ACC112 (cell line): ENCODE measurements at regions not wholly inside any gene's neighbourhood (a gene's known extent, or its start where the extent isn't known, plus 50 kb on each side); places are given as distances from the start of the nearest gene placed in this dataset.
"Not testable (repeated sequence)": the region's sequence is repeated elsewhere in the genome, so short reads cannot be mapped to it uniquely, and the experiment has no call there.

ENCODE experiments used
- H2AFZ ChIP-seq: fragments of 200-600 bp; sonication (generic); one replicate; pipeline ENCODE4 v1.6.0; 2017; ENCODE audit warnings: antibody characterized with exemption, low read length; ENCODE audit not compliant: unreplicated experiment
- H3K27ac ChIP-seq: fragments of 200-600 bp; sonication (generic); 2 replicates; pipeline ENCODE4 v1.5.1; 2014; ENCODE audit warnings: low read depth, mild to moderate bottlenecking, antibody characterized with exemption, low read length, moderate library complexity
- H3K27me3 ChIP-seq: fragments of 200-600 bp; sonication (generic); 2 replicates; pipeline ENCODE4 v1.6.1; 2014; ENCODE audit warnings: mild to moderate bottlenecking, antibody characterized with exemption, low read length, moderate library complexity, mixed read lengths; ENCODE audit not compliant: insufficient read depth
- H3K36me3 ChIP-seq: fragments of 200-600 bp; sonication (generic); 2 replicates; pipeline ENCODE4 v1.6.1; 2016; ENCODE audit warnings: mild to moderate bottlenecking, antibody characterized with exemption, low read length, moderate library complexity, mixed read lengths; ENCODE audit not compliant: insufficient read depth
- H3K4me1 ChIP-seq: fragments of 200-600 bp; sonication (generic); one replicate; pipeline ENCODE4 v1.6.1; 2016; ENCODE audit warnings: low read length, mixed read lengths; ENCODE audit not compliant: insufficient read depth, unreplicated experiment, control insufficient read depth
- H3K4me3 ChIP-seq: fragments of 200-600 bp; sonication (generic); 2 replicates; pipeline ENCODE4 v1.5.1; 2014; ENCODE audit warnings: mild to moderate bottlenecking, low read depth, low read length
- H3K79me2 ChIP-seq: fragments of 200-600 bp; sonication (generic); one replicate; pipeline ENCODE4 v1.6.0; 2016; ENCODE audit warnings: low read length; ENCODE audit not compliant: control insufficient read depth, unreplicated experiment, insufficient read depth

DNA sequence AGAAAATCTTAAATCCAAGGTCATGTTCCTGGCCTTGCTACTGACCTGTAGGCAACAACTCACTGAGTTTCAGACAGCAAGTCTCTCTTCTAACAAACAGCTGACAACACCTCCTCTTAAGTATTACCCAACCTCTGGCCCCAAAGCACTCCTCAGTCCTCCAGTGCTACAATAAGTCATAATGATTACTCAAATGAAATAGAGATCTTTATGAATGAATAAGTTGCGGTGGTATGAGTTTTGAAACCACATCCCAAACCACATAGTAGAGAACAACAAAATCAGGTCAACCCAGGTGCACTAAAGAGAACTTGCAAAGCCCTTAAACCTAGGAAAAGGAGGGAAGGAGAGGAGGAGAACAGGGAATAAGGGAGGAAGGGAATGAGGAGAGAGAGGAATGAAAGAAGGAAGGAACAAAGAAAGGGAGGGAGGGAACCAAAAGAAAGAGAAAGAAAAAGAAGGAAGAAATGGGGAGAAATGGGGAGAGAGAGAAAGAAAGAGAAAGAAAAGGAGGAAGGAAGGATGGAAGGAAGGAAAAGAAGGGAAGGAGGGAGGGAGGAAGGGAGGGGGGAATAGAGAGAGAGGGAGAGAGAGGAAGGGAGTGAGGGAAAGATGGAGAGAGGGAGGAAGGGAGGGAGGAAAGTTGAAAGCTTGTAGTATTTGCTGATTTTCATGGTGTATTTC, 142.8 kb upstream of the CALCR start:
- H3K4me1 ChIP-seq = peaks cover 4% of the 10 kb centered on the region
- H3K27me3 ChIP-seq = peaks cover 11% of the 10 kb centered on the region; the same call in 1 of the 2 replicates
- H3K27ac ChIP-seq = no peak overlapping the region
- H2AFZ ChIP-seq = no peak overlapping the region
- no peaks in the 10 kb centered on the region for H3K79me2 ChIP-seq
- no peak overlapping the region for H3K4me3 ChIP-seq
- H3K36me3 ChIP-seq = no peaks in the 10 kb centered on the region

DNA sequence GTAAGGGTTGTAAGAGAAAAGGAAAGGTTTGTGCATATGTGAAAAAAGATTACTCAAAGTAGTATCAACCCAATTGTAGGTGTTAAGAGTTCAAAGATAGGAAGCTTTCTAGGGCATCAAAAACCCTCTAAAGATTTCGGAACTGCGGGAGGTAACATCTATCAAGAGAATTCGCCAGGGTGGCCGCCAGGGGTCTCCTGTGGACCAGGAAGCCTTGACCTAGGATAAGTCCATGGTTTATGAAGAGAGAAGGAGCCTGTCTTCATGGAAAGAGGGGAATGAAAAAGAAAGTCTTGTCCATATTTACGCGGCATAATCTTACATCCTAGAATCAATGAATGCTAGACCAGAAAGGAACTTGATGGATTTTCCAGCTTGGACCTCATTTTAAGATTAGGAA, 140.7 kb upstream of the CALCR start:
- Histone ChIP-seq H3K4me3 (no peak overlapping the region), H2AFZ (no peak overlapping the region), H3K27ac (no peak overlapping the region), H3K36me3 (no peaks in the 10 kb centered on the region), H3K79me2 (no peaks in the 10 kb centered on the region), H3K4me1 (peaks cover 4% of the 10 kb centered on the region), H3K27me3 (peaks cover 23% of the 10 kb centered on the region)

DNA sequence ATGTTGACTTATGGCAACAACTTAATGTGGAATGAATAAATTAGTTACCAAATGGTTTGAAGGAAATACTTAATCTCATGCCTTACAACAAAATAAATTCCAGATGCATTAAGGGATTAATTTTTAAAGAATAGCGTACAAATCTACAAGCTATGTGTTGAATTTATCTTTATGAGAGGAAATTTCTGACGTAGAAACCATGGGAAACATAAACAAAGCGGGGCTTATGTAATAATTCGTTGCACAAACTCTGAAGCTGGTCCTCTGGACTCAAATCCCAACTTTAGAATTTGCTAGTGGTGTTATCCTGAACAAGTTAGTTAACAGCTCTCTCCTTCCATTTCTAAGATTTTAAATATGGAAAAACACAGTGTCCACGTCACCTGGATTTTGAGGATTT, 137.4 kb upstream of the CALCR start:
- Histone ChIP-seq H3K27me3 (peaks cover 23% of the 10 kb centered on the region), H2AFZ (no peak overlapping the region), H3K4me3 (no peak overlapping the region), H3K4me1 (peaks cover 2% of the 10 kb centered on the region), H3K36me3 (no peaks in the 10 kb centered on the region), H3K27ac (no peak overlapping the region), H3K79me2 (no peaks in the 10 kb centered on the region)

DNA sequence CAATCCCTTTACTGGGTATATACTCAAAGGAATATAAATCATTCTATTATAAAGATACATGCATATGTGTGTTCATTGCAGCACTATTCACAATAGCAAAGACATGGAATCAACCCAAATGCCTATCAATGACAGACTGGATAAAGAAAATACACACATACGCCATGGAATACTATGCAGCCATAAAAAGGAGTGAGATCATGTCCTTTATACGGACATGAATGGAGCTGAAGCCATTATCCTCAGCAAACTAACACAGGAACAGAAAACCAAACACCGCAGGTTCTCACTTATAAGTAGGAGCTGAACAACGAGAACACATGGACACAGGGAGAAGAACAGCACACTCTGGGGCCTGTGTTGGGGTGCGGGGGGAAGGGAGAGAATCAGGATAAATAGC, 133.7 kb upstream of the CALCR start:
- H3K79me2 ChIP-seq, H2AFZ ChIP-seq, H3K27ac ChIP-seq, H3K4me3 ChIP-seq, H3K4me1 ChIP-seq, H3K36me3 ChIP-seq: not testable (repeated sequence)
- H3K27me3 ChIP-seq = peaks cover 27% of the 10 kb centered on the region

DNA sequence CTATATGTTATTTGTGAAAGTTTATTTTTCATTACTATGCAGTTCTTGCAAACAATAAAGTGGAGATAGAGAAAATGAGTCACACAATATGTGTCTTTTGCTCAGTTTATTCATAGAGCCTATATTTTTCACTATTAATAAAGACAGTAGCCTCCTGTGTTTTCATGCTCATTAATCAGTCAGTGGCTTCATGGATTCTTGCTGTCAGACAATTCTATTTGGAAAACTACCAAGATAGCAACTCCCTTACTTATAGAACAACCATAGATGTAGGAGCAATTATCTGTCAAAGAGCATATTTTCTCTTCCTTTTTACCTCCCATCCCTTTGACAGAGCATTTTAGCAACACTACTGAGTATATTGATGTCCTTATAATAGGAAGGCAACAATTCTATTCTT, 132.7 kb upstream of the CALCR start:
- H3K4me3 ChIP-seq = no peak overlapping the region
- H3K79me2 ChIP-seq = no peaks in the 10 kb centered on the region
- no peak overlapping the region for H2AFZ ChIP-seq
- no peaks in the 10 kb centered on the region for H3K4me1 ChIP-seq
- no peaks in the 10 kb centered on the region for H3K36me3 ChIP-seq
- H3K27me3 ChIP-seq = peaks cover 24% of the 10 kb centered on the region
- H3K27ac ChIP-seq = no peak overlapping the region

DNA sequence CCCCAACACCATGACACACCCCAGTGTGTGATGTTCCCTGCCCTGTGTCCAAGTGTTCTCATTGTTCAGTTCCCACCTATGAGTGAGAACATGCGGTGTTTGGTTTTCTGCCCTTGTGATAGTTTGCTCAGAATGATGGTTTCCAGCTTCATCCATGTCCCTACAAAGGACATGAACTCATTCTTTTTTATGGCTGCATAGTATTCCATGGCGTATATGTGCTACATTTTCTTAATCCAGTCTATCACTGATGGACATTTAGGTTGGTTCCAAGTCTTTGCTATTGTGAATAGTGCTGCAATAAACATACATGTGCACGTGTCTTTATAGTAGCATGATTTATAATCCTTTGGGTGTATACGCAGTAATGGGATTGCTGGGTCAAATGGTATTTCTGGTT, 131.6 kb upstream of the CALCR start:
- not testable (repeated sequence) for H3K36me3 ChIP-seq, H3K4me3 ChIP-seq, H3K4me1 ChIP-seq, H3K27ac ChIP-seq, H2AFZ ChIP-seq, H3K79me2 ChIP-seq
- peaks cover 15% of the 10 kb centered on the region for H3K27me3 ChIP-seq

DNA sequence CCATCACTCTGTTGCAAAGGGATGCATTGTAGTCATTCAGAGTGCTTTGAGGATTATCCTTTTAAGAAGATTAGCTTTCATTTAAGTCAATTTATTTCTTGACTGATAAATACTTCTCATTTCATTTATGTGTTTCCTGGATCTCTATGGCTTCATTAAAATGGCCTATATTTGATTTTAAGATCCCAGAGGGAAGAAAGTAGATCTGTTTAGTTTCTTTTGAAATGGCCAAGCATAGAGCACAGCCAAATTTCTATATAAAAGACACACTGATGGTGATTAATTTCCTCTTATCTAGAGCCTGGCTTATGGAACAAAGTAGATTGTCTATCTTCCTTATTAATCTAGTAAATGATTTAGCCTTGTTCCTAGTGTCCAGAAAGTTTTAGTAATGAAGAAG, 129.7 kb upstream of the CALCR start:
- peaks cover 13% of the 10 kb centered on the region for H3K27me3 ChIP-seq
- no peak overlapping the region for H2AFZ ChIP-seq
- no peaks in the 10 kb centered on the region for H3K36me3 ChIP-seq

DNA sequence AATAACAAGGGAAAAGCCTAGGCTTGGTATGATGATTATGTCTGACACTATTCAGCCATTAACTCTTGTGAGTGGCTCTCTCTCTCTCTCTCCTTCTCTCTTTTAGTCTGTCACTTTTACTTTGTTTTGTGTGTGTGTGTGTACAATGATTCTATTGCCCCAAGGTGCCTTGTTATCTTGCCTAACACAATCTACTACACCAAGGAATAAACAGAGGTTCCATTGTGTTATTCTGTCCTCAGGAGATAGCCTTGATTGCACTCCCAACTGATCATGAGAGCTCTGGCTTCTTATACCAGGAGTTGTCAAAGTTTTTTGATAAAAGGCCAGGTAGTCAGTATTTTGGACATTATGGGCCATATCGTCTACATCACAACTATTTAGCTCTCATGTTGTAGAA, 123.4 kb upstream of the CALCR start:
- no peak overlapping the region for H3K27ac ChIP-seq
- no peaks in the 10 kb centered on the region for H3K36me3 ChIP-seq
- no peak overlapping the region for H3K4me3 ChIP-seq
- H2AFZ ChIP-seq = no peak overlapping the region
- H3K79me2 ChIP-seq = no peaks in the 10 kb centered on the region
- H3K27me3 ChIP-seq = peaks cover 35% of the 10 kb centered on the region
- no peaks in the 10 kb centered on the region for H3K4me1 ChIP-seq

More for the DNA sequence above, 129.7 kb upstream of the CALCR start:
- Histone ChIP-seq H3K79me2 (no peaks in the 10 kb centered on the region), H3K27ac (no peak overlapping the region), H3K4me3 (no peak overlapping the region), H3K4me1 (no peaks in the 10 kb centered on the region)

DNA sequence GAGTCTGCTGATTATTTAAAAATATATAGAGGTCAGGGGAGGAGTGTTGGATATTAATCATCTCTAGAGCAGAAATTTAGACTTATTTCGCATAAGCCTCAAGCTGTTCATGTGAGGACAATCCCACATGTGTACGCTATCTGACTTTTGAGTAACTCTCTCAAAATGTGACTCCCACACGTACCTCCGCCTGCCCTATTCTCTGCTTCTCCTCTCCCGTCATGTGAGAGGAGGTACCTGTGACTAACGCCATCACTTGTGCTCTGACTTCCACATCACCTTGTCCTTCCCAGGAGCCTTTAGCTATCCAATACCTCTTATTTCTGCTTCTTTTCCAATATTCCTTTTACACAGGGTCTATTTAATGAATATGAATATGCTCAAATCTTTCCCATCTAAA, 119.3 kb upstream of the CALCR start:
- no peak overlapping the region for H3K4me3 ChIP-seq
- peaks cover 50% of the 10 kb centered on the region for H3K27me3 ChIP-seq
- H3K27ac ChIP-seq = no peak overlapping the region
- H3K4me1 ChIP-seq = no peaks in the 10 kb centered on the region
- H3K36me3 ChIP-seq = no peaks in the 10 kb centered on the region
- no peak overlapping the region for H2AFZ ChIP-seq
- H3K79me2 ChIP-seq = no peaks in the 10 kb centered on the region

DNA sequence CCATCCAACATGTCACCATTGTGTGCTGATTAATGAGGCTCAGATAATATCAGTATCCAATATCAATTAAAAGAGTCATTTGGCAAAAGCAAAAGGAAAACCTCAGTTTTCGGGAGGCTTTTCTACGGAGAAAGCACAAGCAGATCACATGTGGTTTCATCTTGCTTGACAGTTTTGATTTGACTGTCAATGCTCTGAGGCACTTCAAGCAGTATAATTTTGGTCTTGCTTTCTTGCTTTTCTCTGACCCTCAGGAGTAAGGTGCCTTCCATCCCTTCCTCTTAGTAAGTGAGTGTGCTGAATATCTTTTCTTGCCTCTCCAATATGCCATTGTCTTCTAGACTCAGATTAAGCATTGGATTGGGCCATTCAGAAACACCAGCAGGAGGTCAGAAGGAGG, 115.5 kb upstream of the CALCR start:
- Histone ChIP-seq H3K27ac (no peak overlapping the region), H2AFZ (no peak overlapping the region), H3K36me3 (no peaks in the 10 kb centered on the region), H3K79me2 (no peaks in the 10 kb centered on the region), H3K4me1 (no peaks in the 10 kb centered on the region), H3K27me3 (peaks cover 50% of the 10 kb centered on the region), H3K4me3 (no peak overlapping the region)

DNA sequence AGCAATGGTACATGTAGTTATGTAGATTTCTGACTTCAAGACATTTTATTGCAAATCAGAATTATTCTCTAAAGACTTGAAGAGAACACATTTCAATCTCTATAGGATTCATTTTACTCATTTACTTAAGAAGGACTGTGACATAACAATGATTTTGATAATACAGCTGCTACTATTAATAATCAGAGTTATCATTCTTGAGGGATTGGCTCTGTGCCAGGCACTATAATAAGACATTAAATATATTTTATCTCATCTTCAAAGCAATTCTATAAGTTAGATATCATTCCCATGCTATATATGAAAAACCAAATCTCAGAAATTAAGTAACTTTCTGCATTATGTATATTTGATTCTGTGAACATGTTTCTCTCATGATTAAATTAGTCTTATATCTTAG, 103.7 kb upstream of the CALCR start:
- no peaks in the 10 kb centered on the region for H3K36me3 ChIP-seq
- H3K27ac ChIP-seq = no peak overlapping the region
- no peak overlapping the region for H3K4me3 ChIP-seq
- H3K27me3 ChIP-seq = peaks cover 11% of the 10 kb centered on the region; the same call in 1 of the 2 replicates
- H2AFZ ChIP-seq = no peak overlapping the region
- H3K79me2 ChIP-seq = no peaks in the 10 kb centered on the region
- H3K4me1 ChIP-seq = no peaks in the 10 kb centered on the region
